HT1080 (cell line): ENCODE measurements at regions not wholly inside any gene's neighbourhood (a gene's known extent, or its start where the extent isn't known, plus 50 kb on each side); places are given as distances from the start of the nearest gene placed in this dataset.
"Not testable (repeated sequence)": the region's sequence is repeated elsewhere in the genome, so short reads cannot be mapped to it uniquely, and the experiment has no call there.

Source experiments
- DNase-seq: peaks from one replicate; pipeline ENCODE4 v3.0.0-alpha.2; 2015; ENCODE audit warnings: low read depth

DNA sequence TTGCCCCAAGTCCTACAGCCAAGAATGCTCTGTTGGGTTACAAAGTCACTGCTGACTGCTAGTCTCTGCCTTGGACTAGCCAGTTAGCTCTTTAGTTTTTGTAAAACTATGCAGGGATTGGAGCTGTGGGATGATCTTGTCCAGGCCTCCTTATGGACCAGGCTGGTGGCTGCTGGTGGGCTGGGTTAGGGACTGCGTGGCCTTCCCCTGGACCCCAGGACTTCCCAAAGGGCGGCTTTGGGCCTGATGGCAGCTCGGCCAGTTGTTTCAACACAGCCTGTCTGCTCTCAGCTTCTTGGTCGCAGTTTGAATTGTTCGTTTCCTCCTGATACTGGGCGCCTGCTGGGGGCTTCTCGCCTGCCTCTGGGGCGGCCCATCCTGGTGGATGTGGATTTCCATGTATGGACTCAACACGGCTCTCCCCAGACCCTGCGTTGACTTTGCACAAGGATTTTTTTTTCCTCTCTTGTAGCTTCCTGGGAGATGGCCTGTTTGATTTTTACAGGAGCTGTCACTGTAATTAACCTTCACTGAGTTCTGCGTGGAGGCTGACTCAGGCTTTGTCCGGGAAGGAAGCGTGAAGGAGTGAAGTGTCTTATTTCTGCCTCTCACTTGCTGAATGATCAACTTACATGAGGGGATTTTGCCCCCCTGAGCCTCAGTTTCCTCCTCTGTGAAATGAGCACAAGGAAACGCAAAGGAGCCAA is 91.9 kb upstream of the NEURL1B start:
- DNase-seq, result no peak

DNA sequence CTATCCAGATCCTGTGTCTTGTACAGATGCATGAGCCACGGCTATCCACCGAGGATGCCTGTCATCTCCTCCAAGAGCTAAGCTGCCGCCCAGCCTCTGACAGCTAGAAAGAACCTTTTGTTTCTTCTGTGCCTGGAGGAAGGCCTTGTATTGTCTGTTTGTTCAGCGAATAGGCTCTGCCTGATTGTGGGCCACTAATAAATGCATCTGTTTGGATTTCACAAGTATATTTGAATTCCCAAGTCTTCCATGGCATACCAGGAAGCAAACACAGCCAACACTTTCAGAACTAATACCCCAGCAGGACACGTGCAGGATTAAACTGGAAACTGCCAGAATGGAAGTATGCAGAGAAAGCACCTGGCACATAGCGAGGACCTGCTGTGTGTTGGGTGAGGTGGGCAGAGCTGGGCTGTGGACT is 92.7 kb upstream of the NEURL1B start:
- DNase-seq, result no peak

DNA sequence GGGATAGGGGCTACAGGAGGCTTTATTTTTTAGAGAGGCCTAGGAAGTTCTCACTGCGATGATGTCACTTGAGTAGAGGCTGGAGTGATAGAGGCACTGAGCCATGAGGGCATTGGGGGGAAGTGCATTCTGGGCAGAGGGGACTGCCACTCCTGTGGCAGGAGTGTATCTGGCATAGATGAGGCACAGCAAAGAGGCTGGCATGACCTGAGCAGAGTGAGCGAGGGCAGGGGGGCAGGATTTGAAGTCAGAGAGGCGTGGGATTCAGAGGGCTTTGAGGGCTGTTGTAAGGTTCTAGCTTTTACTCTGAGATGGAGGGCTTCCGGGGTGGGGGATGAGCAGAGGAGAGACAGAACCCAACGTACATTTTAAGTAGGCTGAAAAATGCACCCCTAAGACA is 91.9 kb upstream of the SH3PXD2B start:
- DNase-seq, result no peak

DNA sequence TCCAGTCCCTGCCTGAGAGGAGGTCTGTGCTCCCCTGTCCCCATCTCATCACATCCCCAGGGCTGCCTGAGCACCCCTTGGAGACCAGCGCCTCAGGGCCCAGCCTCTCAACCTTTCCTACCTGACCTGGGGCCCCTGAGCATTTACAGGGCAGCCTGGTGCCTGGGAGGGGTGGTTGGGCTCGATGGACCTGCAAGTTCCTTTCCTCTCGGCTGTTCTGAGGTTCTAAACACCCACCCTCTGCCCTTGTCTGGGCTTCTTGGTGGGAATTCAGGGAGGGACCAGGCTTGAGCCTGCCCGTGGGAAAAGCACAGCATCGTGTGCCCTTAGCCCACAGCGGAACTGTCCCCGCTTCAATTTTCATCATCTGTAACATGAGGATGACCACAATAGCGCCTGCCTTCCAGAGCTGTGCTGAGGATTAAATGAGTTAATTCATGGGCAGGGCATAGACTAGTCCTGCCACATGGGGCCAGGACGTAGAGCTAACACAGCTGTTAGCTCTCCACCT is 91.0 kb upstream of the SH3PXD2B start:
- no peak for DNase-seq

DNA sequence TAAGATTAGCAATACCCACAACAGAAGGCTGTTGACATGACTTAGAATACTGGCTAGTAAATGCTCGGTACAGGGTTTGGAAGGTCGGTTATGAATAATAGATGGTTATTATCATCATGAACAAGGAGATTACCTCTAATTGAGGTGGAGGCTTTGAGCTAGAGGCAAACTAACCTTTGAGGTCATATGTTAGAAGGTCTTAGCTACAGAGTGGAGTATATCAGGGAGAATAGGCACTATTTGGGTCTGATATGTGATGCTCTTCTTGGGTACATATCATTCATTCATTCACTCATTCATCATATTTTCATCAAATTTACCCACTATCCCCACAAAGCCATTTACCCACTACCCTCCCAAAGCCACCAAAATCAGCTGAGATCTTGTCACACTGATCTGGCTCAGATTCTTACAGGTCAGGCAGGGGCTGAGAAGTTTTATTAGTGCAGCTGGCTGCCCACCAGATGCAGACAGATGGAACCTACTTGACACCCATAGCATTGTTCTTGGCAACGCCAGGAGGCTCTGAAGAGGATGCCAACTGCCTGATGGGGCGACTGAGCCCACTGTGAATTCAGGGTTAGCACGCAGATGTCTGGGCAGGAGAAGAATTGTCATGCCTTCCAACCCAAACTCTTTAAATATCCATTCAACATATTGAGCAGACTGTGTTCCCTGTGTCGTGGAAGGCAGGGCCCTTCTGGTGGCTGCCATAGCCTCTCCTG is 90.2 kb upstream of the SH3PXD2B start:
- no peak for DNase-seq

DNA sequence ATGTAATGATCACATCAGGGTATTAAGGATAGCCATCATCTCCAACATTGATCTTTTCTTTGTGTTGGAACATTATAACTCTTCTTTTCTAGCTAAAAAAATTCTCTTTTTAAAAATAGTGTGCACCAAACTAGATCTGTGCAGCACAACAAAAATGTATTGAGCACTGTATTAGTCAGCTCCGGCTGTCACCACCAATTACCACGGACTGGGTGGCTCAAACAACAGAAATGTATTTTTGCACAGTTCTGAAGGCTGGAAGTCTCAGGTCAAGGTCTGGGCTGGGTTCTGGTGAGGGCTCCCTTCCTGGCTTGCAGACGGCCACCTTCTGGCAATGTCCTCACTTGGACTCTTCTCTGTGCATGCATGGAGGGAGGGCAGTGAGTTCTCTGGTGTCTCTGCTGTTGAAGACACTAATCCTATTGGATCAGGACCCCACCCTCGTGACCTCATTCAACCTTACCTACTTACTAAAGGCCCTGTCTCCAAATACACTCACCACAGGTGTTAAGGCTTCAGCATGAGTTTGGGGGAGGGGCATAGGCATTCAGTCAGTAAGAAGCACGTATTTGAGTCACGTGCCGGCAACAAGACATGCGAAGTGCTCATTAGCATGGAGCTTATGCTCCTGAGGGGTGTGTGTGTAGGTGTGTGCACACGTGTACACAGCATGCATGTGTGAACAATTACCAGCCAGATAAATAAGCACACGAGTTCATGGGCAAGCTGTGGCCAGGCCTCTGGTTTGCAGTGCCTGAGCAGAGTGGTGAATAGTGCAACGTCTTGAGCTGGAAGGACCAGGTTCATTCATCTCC is 89.4 kb upstream of the SH3PXD2B start:
- DNase-seq, result no peak

DNA sequence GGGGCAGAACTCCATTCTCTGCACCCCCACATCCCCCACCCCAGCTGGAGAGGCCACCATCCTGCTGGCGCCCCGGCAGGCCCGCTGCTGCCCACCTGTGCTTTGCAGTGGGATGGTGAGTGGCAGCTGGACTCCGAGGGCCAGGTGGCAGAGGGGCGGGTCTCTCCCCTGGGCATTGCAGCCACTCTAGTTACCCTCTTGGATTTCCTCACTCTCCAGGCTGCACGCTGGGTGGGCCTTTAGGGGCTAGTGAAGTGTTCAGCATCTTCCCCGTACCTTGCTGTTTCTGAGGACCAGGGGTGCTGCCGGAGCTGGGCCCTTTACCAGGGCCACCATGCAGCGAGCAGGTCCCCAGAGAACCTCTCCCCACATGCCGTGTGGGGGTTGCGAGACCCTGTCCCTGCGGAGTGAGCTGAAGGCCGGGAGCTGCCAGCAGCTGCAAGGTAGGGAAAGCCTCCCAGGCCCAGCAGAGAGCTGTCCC is 88.4 kb upstream of the SH3PXD2B start:
- no peak for DNase-seq

DNA sequence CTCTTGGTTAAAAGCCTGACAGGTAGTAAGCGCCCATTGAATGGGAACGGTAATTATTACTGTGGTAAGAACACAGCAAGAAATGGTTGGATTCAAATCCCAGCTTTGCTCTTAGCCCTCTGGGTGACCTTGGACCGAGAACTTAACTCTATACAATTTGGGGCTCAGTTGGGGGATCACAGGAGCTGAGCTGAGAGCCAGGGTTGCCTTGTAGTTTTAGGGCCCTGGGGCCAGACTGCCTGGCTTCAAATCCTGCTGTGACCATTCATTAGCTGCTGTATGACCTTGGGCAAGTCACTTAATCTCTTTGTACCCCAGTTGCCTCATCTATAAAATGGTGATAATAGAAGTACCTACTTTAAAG is 87.4 kb upstream of the SH3PXD2B start:
- no peak for DNase-seq

DNA sequence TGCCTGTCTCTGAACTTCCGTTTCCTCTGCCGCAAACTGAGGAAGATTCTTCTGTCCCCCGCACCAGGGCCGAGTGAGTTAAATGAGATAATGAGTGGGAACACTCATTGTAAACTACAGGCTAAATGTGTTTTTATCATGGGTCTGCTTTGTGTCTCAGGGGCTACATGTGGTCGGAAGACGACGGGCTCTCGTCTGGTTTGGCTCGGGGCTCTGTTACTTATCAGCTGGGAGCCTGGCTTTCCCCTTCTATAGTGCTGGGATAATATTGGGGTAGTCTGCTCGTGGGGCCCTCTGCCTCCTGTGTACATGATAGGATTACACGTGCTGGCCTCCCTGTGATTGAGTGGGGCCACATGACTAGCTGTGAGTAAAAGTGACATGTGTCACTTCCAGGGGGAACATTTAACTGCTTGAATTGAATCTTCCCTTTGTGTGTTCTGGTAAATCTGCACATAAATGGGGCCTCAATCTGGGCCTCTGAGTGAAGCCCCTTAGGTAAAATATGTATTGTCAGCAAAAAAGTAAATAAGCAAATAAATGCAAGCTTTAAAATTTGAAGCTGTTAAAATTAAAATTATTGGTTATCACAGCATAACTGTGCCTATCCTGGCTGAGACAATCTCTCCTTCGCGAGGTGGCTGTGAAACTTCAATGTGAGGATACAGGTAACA is 86.9 kb upstream of the SH3PXD2B start:
- no peak for DNase-seq

DNA sequence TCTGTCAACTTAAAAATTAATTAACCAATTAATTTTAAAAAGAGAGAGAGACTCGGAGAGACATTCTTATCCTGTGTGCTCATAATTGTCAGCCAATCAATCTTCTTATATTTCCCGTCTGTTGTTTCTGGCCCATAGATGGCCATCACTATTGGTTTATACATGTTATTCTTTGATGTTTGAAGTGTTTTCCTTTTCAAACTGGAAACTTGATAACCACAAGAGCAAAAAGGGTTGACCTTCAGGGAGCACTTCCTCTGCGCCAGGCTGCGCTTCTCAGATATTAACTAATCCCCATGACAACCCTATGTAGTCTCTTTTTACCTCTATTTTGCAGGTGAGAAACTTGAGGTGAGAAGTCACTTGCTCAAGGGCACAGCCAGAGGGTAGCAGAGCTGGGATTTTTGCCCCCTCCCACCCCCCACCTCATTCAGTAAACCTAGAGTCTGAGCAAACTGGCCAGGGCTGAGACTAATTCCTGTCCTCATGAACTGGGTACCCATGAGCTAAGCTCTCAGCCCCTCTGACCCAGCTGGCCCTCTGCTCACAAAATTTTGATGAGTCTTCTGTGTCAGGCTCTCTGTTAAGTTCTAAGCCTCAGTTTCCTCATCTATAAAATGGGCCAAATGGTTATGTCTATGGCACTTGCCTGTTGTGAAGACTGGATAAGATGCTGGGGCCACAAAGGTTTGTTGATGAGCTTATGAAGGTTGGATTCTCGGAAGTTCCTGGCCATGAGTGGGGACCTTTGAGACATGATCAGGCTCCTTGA is 86.0 kb upstream of the SH3PXD2B start:
- no peak for DNase-seq

DNA sequence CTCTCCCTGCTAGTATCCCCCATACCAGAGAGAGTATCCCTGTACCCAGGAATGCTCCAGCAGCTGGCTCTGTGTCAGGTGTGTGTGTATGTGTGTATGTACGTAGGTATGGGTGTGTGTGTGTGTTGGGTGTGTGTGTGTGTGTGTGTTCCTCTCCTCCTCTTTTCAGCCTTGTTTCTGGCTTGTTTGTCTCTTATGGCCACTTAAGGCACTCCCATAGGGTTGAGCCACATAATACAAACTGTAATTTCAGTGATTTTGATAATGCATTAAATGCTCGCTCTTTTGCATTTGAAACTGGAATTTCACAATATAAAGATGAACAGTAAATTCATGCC is 80.8 kb upstream of the SH3PXD2B start:
- no peak for DNase-seq

DNA sequence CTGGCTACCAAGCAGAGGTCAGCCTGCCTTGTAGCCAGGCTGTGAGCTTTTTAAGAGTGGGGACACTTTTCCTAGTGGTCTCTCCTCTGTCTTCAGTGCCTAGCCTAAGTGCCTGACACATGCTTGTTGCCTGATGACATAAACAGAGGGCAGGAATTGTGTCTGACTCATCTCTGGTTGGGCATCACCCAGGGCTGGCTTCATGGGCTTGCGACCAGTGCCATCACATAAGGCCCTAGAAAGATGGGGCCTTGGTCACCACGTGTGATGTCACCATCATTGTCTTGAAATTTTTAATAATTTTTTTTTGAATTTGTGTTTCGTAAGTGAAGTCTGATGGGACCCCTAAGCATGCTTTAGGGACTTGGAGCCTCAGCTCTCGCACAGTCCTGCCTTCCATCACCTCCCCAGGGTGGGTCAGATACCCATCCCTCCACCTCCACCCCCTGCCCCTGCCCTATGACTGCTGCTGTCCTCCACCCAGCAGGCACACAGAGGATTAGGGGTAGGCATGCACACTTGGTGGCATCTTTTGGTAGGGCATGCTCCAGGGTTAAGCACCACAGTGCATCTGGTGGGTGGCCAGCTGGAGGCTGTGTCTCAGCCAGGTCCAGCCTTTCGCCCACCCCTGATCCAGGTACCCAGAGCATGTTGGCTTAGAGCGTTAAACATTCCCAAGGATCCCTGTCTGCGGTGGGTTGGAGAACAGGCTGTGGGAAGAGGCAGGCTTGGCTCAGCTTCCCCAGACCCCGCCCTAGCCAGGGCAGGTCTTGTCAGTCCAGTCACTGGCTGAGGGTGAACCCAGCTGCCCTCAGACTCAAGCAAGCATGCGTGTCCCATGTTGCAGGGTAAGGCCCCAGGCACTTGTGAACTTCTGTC is 80.1 kb upstream of the SH3PXD2B start:
- DNase-seq, result no peak

DNA sequence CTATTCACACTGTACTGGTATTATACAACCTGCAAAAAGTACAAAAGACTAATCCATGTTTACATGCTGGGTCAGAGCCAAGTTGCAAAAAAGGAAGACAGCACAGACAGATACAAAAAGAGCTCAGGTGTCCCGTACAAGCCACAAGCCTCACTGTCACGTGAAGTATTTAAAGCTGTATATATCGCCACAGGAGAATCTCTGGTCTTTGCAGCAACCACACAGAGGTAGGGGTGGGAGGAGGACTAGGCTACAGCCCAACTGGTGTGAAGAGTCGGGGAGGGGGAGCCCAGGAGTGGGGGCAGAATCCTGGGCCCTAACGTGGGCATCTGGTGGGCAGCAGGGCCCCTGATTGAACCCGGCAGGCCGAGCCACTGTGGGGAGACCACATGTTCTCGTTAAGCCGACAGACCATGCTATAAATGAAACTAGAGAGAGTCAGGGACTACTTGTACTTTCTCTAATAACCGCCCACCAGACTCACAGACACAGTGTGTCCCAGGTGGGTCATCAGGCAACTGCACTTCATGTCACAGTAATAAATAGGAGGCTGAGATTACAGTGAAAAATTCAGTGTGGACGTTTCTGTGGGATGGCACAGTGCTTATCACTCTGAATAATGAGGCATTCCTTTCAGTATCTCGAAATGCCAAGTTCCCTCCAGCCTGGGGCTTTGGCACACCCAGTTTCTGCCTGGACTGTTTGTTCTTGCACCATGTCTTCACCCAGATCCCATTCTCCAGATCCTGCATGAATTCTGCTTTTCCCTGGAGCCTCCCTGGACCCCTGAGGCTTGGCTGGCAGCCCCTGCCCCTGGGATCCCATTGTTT is 79.3 kb upstream of the SH3PXD2B start:
- no peak for DNase-seq

DNA sequence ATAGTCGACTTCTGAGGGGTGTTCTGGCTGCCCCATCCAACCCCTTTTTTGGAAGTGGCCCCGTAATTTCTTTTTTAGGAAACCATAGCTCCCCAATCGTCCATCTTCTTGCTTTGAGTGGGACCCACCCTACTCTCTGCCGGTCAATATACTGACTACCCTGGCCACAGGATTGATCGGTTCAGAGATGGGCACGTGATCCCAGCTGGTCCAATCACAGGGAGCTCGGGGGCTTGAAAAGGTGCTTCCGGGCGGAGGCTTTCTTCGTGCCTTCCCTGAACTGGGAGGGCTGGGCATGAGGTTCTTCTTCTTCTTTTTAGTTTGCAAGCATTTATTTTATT is 78.7 kb upstream of the SH3PXD2B start:
- no peak for DNase-seq

DNA sequence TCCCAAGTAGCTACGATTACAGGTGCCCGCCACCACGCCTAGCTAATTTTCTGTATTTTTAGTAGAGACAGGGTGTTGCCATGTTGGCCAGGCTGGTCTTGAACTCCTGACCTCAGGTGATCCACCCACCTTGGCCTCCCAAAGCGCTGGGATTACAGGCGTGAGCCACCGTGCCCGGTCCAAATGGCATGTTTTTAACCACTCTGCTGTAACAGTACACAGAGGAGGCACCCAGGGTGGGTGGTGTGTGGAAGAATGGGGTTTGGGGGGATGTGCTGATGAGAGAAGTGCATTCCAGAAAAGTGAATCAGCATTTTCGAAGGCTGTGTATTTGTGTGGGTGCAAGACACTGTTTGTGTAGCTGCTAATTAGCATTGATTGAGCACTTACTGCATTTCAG is 78.1 kb upstream of the SH3PXD2B start:
- DNase-seq, result not testable (repeated sequence)

DNA sequence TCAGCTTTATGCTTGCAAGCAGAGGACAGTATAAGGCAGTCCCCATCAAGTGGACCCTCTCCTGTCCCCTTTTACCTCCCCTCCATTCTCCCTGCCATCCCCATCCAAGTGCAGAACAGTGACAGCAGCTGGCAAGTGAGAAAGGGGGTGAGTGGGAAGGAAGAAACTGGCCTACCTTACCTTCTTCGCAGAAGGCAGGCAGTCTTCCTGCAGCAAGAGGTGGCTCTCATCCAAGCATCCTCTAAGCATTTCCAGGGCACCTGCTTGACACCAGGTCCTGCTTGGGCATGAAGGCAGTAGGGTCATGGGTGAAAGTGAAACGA is 77.3 kb upstream of the SH3PXD2B start:
- no peak for DNase-seq

DNA sequence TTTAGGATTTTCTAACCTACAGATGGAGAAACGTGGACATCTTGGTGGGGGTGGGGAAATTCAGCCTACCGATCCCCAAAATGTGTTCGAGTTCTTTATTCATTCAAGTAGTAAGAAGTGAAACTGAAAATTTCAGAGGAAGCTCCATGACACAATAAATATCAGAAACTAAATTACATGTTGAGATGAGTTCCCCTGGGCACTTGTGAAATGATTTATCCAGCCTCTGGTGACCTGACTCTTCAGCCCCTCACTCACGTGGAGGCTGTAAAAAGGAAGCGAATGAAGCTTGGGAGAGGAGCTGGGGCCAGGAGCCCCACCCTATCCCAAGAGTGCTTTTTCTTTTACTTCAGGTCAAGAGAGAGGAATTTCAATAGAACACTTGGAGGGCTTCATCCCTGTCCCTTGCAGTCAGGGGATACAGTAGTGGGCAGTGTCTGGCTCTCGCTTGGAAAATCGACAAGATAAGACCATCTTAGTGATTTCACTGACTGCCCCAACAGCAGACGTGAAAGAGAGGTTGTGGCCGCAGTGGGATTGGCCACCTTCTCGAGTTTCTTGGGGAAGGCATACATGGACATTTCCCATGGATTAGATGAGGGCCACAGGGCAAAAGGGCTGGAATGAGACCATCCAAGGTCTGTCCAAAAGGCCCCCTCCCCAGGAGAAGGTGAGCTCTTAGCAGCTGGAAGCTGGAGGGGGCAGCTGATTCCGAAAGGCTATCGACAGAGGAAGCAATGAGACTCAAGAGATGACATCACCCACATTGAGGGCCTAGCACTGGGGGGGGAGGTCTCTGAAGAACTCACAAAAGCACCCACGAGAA is 76.8 kb upstream of the SH3PXD2B start:
- no peak for DNase-seq

DNA sequence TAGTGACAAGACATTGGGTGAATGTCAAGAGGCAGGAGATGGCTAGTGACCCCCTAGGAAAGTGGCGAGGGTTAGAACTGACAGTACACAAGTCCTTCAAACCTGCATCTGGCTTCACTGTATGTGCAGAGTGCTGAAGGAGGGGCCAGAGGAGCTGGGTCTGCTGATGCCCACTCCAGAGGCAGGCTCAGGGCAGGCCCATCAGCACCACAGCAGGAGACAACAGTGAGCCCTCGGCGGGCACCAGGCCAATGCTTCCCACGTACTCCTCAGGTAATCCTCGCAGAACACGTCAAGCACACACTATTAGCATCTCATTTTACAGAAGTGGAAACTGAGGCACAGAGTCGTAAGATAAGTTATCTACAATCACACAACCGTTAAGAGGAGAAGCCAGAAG is 76.1 kb upstream of the SH3PXD2B start:
- no peak for DNase-seq
